GM12873 (cell line): ENCODE measurements at regions not wholly inside any gene's neighbourhood (a gene's known extent, or its start where the extent isn't known, plus 50 kb on each side); places are given as distances from the start of the nearest gene placed in this dataset.

Source experiments
- CTCF ChIP-seq: IDR thresholded peaks from 2 replicates; pipeline ENCODE4 v1.5.1; 2012; ENCODE audit warnings: low read depth, mild to moderate bottlenecking, moderate library complexity, low read length, control low read depth; ENCODE audit not compliant: insufficient read depth; ENCODE audit errors: missing control alignments

- no peak for TF ChIP-seq CTCF
These were observed 123.5 kb downstream of the PRL start for GRCh38 chr6:22173311-22173710.

GRCh38 chr6:22184371-22184770, 112.5 kb downstream of the PRL start:
- no peak for TF ChIP-seq CTCF

- TF ChIP-seq CTCF: no peak
These were observed 106.9 kb downstream of the PRL start for GRCh38 chr6:22189946-22190345.

GRCh38 chr6:22194188-22194921, 102.5 kb downstream of the PRL start:
- no peak for TF ChIP-seq CTCF

GRCh38 chr6:22199771-22200170, 97.1 kb downstream of the PRL start:
- TF ChIP-seq CTCF: no peak

- no peak for TF ChIP-seq CTCF
These were observed 92.7 kb downstream of the PRL start for GRCh38 chr6:22204153-22204552.

GRCh38 chr6:22205266-22205665, 91.6 kb downstream of the PRL start:
- TF ChIP-seq CTCF: no peak
